ENCODE measurements at regions not wholly inside any gene's neighbourhood (a gene's known extent, or its start where the extent isn't known, plus 50 kb on each side); places are given as distances from the start of the nearest gene placed in this dataset.

- WGBS, 5 donors, result 92 to 97% (median 95%) methylated on average over 1 of the region's 1 CpG
These were observed 337.7 kb downstream of the HDGFL1 start for GRCh38 chr6:22907085-22907484.

DNA sequence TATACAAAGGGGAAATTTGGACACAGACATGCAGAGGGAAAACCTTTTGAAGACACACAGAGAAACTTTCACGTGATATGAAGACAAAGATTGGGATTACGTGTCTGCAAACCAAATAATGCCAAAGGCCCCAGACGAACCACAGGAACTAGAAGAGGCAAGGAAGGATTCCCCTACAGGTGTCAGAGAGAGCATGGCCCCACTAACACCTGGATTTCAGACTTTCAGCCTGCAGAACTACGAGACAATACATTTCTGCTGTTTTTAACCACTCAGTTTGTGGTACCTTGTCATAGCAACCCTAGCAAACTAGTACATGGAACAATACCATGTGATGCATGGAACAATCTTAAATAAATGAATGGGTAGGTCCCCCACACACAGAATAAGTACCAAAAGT is 341.0 kb downstream of the HDGFL1 start:
- no peaks in the 10 kb centered on the region for H3K36me3 ChIP-seq
- H3K9me3 ChIP-seq, result no peaks in the 10 kb centered on the region
- no peak overlapping the region for H3K4me3 ChIP-seq
- H3K27me3 ChIP-seq, result no peaks in the 10 kb centered on the region
- no peak for DNase-seq
- peaks cover 0 to 5% (median 5%) of the 10 kb centered on the region in 4 donors for H3K4me1 ChIP-seq
- intact Hi-C loops (cut with DNase I; ENCODE audit: low total_unique reads), result no loop called here
- WGBS, 5 donors, result 77 to 86% (median 83%) methylated on average over 4 of the region's 4 CpGs
- no peak overlapping the region for H3K27ac ChIP-seq
- TF ChIP-seq, protein P1, sequence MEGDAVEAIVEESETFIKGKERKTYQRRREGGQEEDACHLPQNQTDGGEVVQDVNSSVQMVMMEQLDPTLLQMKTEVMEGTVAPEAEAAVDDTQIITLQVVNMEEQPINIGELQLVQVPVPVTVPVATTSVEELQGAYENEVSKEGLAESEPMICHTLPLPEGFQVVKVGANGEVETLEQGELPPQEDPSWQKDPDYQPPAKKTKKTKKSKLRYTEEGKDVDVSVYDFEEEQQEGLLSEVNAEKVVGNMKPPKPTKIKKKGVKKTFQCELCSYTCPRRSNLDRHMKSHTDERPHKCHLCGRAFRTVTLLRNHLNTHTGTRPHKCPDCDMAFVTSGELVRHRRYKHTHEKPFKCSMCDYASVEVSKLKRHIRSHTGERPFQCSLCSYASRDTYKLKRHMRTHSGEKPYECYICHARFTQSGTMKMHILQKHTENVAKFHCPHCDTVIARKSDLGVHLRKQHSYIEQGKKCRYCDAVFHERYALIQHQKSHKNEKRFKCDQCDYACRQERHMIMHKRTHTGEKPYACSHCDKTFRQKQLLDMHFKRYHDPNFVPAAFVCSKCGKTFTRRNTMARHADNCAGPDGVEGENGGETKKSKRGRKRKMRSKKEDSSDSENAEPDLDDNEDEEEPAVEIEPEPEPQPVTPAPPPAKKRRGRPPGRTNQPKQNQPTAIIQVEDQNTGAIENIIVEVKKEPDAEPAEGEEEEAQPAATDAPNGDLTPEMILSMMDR (IDR thresholded peaks at IDR 0.05), result no peak
- no peak for TF ChIP-seq POLR2AphosphoS5 (IDR thresholded peaks at IDR 0.05)
- no peak for TF ChIP-seq EP300 (IDR thresholded peaks at IDR 0.05)
- no peak for TF ChIP-seq POLR2A (IDR thresholded peaks at IDR 0.05)

More at GRCh38 chr6:22907085-22907484, 337.7 kb downstream of the HDGFL1 start:
- no peak overlapping the region for H3K4me3 ChIP-seq
- H3K4me1 ChIP-seq, result peaks cover 0 to 4% (median 0%) of the 10 kb centered on the region in 4 donors
- no peaks in the 10 kb centered on the region for H3K36me3 ChIP-seq
- no peak overlapping the region for H3K27ac ChIP-seq
- TF ChIP-seq, protein P1 (IDR thresholded peaks at IDR 0.05), result no peak
- TF ChIP-seq EP300 (IDR thresholded peaks at IDR 0.05) (no peak), POLR2AphosphoS5 (IDR thresholded peaks at IDR 0.05) (no peak), POLR2A (IDR thresholded peaks at IDR 0.05) (no peak)
- H3K9me3 ChIP-seq, result no peaks in the 10 kb centered on the region
- intact Hi-C loops (cut with DNase I; ENCODE audit: low total_unique reads), result no loop called here
- DNase-seq, result no peak
- no peaks in the 10 kb centered on the region for H3K27me3 ChIP-seq

- no peak overlapping the region for H3K27ac ChIP-seq
- WGBS, 5 donors, result 59 to 72% (median 69%) methylated on average over 2 of the region's 2 CpGs
- no peaks in the 10 kb centered on the region for H3K36me3 ChIP-seq
- H3K9me3 ChIP-seq, result no peaks in the 10 kb centered on the region
- no peaks in the 10 kb centered on the region for H3K27me3 ChIP-seq
- DNase-seq, result no peak
- no peak overlapping the region for H3K4me3 ChIP-seq
- TF ChIP-seq POLR2A (IDR thresholded peaks at IDR 0.05) (no peak), POLR2AphosphoS5 (IDR thresholded peaks at IDR 0.05) (no peak), EP300 (IDR thresholded peaks at IDR 0.05) (no peak)
- TF ChIP-seq, protein P1 (IDR thresholded peaks at IDR 0.05), result no peak
- peaks cover 0 to 16% (median 3%) of the 10 kb centered on the region in 4 donors for H3K4me1 ChIP-seq
- intact Hi-C loops (cut with DNase I; ENCODE audit: low total_unique reads), result no loop called here
These were observed 344.2 kb downstream of the HDGFL1 start for GRCh38 chr6:22913612-22914011.

GRCh38 chr6:22917344-22917743 is 348.0 kb downstream of the HDGFL1 start:
- intact Hi-C loops (cut with DNase I; ENCODE audit: low total_unique reads), result no loop called here
- 58 to 83% (median 77%) methylated on average over 2 of the region's 2 CpGs for WGBS, 5 donors
- Histone ChIP-seq H3K9me3 (no peaks in the 10 kb centered on the region), H3K4me1 (peaks cover 0 to 23% (median 3%) of the 10 kb centered on the region in 4 donors), H3K27ac (no peak overlapping the region), H3K4me3 (no peak overlapping the region), H3K36me3 (no peaks in the 10 kb centered on the region), H3K27me3 (no peaks in the 10 kb centered on the region)
- TF ChIP-seq POLR2AphosphoS5 (IDR thresholded peaks at IDR 0.05), result peak in 1 of 3 donors; percentile 57
- TF ChIP-seq, protein P1 (IDR thresholded peaks at IDR 0.05), result no peak
- DNase-seq, result peak in 1 of 2 donors; percentile 33

Data from stomach (tissue), 8 donors.